ENCODE measurements at regions not wholly inside any gene's neighbourhood (a gene's known extent, or its start where the extent isn't known, plus 50 kb on each side); places are given as distances from the start of the nearest gene placed in this dataset.

GRCh38 chr4:158008551-158009218 lies 164.1 kb downstream of the GASK1B start:
- no peak for DNase-seq (ENCODE audit: low read depth in 3 of 3)

DNA sequence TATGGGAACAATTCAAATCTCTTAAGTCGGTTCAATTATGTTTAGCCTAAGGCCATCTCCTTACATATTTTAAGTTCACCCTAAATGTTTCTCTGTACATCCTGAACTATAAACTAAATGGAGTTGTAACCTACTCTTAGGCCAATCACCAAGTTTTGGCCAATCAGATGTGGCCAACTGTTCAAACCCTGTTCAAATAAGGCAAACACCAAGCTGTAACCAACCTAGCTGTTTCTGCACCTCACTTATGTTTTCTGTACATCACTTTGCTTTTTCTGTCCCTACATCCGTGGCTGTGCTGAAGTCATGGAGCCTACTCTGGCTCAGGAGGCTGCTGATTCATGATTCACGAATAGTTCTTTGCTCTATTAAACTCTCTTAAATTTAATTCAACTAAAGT lies 165.3 kb downstream of the GASK1B start:
- DNase-seq (ENCODE audit: low read depth in 3 of 3): no peak

GRCh38 chr4:158006990-158007389 lies 165.8 kb downstream of the GASK1B start:
- no peak for DNase-seq (ENCODE audit: low read depth in 3 of 3)

- DNase-seq (ENCODE audit: low read depth in 3 of 3): no peak
Measured at GRCh38 chr4:158005021-158005420, 167.8 kb downstream of the GASK1B start.

DNA sequence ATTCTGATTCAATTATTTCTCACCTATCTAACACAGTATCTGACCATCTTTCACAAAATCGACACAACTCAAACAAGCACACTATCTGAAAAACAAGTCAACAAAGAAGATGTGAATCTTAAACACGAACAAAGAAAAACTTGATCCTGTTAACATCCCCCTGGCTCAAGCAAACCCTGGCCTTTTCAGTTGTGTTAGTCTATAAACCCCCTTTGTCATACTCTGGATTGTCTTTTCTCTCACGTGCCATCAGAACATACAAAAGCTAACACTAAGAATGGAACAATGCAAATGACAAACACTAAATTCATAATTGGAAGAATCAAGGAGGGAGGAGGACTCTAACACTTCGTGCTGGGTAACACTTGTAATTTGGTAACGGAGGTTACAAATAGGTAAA lies 168.7 kb downstream of the GASK1B start:
- no peak for DNase-seq (ENCODE audit: low read depth in 3 of 3)

GRCh38 chr4:158003212-158003611 lies 169.6 kb downstream of the GASK1B start:
- DNase-seq (ENCODE audit: low read depth in 3 of 3): no peak

- no peak for DNase-seq (ENCODE audit: low read depth in 3 of 3)
Measured at GRCh38 chr4:158002173-158002572, 170.7 kb downstream of the GASK1B start.

- DNase-seq (ENCODE audit: low read depth in 3 of 3): no peak
Measured at GRCh38 chr4:158001756-158002155, 171.1 kb downstream of the GASK1B start.

- DNase-seq (ENCODE audit: low read depth in 3 of 3): no peak
Measured at GRCh38 chr4:157999723-158000122, 173.1 kb downstream of the GASK1B start.

DNA sequence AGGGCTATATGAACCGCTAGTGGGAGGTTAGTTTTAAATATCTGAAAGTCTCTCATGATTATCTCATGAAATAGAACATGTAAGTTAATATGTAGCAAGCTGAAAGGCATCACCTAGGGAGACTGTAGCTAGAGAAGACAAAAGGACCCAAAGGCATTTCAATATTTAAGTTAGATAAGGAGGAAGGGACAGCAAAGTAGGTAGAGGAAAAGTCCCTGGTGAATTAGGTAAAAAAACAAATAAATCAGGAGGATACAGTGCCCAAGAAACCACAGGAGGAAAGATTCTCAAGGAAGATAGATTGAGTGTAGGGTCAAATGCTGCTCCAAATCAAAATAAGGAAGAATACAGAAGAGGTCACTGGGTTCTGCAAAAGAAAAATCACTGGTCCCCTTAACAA lies 175.5 kb downstream of the GASK1B start:
- no peak for DNase-seq (ENCODE audit: low read depth in 3 of 3)

DNA sequence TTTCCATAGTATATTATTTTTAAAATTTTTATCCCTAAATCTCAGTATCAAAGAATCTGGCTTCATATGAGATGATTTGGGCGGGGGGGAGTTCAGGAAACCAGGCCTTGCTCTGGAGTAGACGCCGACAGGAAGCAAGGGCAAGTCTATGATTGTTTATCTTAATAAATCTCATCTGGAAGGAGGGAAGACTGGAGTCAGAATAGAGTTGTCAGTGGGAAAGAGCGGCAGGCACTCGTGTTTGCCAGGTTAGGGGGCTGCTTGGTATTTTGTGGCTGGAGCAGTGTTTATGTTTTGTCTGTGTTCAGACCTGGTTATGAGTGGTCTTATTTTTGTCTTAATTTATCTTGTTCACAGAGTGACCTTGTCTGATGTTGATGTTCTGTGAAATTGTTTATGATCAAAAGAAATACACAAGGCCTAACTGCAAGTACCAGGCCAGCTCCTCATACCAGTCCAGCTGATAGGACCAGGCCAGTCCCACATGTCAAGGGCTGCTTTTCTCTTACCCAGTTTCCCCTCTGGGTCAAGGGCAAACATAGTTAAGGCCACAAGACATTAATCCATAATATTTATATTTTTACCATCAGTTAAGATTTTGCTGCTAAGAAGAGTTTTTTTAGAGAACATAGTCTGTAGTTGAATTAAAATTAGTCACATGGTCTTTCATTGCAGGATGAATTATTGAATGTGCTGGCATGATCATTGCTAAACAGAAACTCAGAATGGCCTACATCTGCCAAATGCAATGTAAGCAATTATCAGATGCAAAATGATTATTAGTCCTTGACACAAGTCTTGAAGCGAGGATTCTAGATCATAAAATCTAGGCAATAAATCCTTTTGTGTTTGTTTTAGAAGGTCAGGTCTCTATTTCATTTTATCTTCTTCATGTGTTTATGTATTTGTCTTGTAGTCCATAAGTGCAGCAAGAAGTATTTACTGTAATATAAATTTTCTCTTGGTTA lies 176.5 kb downstream of the GASK1B start:
- DNase-seq (ENCODE audit: low read depth in 3 of 3): no peak

DNA sequence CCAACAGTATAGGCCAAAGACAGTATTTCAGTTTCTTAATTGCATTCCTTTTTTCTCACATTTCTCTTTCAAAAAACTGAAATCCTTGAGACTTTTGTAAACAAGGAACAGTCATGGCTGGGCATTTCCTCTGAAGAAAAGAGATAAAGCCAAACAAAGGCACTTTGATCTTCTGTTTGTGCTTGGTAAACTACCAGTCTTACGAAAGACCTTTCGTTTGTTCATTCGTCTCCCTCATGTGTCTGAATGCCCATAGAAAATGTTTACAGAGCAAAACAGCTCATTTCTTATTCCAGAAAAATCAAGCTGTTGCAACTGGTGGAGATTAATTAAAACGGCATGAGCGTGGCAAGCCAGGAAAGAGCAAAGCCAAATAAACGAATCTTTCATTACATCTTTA lies 178.0 kb downstream of the GASK1B start:
- DNase-seq (ENCODE audit: low read depth in 3 of 3): no peak

DNA sequence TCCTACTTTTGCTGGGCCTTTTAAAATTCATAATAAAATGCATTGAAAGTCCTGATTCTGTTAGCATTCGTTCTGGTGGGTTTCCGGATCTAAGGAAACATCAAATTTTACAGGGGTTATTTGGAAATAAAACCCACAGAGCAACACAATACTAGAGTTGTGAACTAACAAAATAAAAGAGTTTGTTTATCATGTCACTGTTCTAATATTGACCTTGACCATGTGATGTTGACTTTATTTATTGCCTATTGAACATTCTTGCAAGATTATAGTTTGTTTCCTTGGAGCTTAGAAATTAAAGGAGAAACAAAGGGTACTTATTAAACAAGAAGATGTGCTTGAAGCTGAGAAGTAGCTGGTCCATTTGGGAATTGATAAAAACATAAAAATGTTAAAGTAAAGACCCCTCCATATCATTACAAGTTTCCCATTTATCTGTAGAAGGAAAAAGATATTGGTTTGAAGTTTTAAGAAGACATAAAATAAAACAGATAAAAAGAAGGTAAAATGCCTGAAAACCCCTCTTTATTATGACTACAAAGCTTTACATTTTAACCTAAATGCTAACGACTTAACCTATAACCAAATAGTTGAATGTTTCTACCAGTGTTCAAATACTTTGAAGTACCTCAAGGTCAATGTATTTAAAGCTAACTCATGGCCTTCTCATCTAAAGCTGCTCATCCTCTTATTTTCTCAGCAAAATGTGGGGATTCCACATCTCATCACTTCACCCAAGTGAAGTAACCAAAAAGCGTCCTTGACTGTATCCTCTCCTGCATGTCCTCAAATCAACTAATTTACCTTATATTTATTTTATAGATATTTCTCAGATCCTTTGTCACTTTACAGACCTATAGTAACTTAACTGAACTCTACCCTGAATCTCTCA lies 179.6 kb downstream of the GASK1B start:
- no peak for DNase-seq (ENCODE audit: low read depth in 3 of 3)

GRCh38 chr4:157992038-157992705 lies 180.7 kb downstream of the GASK1B start:
- no peak for DNase-seq (ENCODE audit: low read depth in 3 of 3)

- no peak for DNase-seq (ENCODE audit: low read depth in 3 of 3)
Measured at GRCh38 chr4:157988641-157989040, 184.2 kb downstream of the GASK1B start.

DNA sequence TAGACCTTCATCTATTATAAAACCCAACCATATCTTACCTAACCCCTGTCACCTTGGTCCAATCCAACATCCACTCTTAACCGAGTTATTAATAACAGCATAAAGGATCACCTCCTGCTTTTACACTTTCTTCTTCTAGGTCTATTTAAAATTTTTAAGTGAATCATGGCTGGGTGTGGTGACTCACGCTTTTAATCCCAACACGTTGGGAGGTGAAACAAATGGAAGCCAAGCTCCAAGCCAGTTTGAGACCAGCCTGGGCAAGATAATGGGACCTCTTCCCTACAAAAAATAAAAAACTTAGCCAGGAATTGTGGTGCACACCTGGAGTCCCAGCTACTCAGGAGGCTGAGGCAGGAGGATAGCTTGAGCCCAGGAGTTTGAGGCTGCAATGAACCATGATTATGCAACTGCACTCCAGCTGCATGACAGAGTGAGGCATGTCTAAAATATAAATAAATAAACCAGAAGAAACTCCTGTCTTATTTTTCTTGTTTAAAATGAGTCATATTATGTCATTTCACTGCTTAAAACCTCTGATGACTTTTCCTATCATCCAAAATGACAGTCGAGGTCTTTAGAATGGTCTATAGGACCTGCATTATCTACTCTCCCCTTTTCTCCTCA lies 188.4 kb downstream of the GASK1B start:
- no peak for DNase-seq (ENCODE audit: low read depth in 3 of 3)

- no peak for DNase-seq (ENCODE audit: low read depth in 3 of 3)
Measured at GRCh38 chr4:157983300-157983699, 189.5 kb downstream of the GASK1B start.

DNA sequence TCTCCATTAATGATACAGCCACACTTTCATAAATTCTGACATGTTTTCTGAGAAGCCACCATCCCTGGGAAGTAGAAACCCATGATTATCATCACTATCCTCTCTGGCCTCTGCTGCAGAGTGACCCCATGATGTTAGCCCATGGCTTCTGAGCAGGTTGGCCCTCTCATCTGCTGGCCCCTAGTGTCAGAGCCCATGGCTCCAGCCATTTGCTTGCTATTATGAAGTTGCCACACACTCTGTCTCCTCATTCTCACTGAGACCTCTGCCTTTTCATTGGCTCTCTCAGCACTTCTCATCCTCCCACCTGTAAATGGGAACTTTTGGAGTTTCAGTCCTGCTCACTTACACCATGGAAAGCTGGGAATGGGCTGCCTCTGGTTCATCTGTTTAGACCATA lies 192.7 kb downstream of the GASK1B start:
- no peak for DNase-seq (ENCODE audit: low read depth in 3 of 3)

GRCh38 chr4:157978680-157979361 lies 194.0 kb downstream of the GASK1B start:
- peak; percentile 2 to 15 (median 4) for DNase-seq (ENCODE audit: low read depth in 3 of 3)

GRCh38 chr4:157977086-157977485 lies 195.7 kb downstream of the GASK1B start:
- no peak for DNase-seq (ENCODE audit: low read depth in 3 of 3)

Measured in stimulated activated CD4-positive, alpha-beta T cell treated with anti-CD3 and anti-CD28 coated beads, TNF-alpha, amount 100 ng/mL, for 4 hours (primary cell).